GM06990 (cell line): ENCODE measurements at regions not wholly inside any gene's neighbourhood (a gene's known extent, or its start where the extent isn't known, plus 50 kb on each side); places are given as distances from the start of the nearest gene placed in this dataset.

Experiments
- DNase-seq: peaks from one replicate; pipeline ENCODE4 v3.0.0-alpha.2; 2011; ENCODE audit not compliant: insufficient read length; ENCODE audit errors: extremely low read depth
- H3K27me3 ChIP-seq: replicated peaks from 2 replicates; pipeline ENCODE4 v1.6.0; 2011; ENCODE audit warnings: low read length; ENCODE audit not compliant: control insufficient read depth, insufficient read depth
- H3K36me3 ChIP-seq: 2 replicates; pipeline ENCODE4 v1.5.1; 2011; ENCODE audit warnings: low read length; ENCODE audit not compliant: control insufficient read depth, insufficient read depth
- H3K4me3 ChIP-seq: replicated peaks from 2 replicates; pipeline ENCODE4 v1.5.1; 2011; ENCODE audit warnings: low read depth, mild to moderate bottlenecking, control low read depth, low read length
- CTCF ChIP-seq: IDR thresholded peaks from 2 replicates; pipeline ENCODE4 v1.5.1; 2011; ENCODE audit warnings: low read length, control low read depth, mild to moderate bottlenecking, inconsistent platforms; ENCODE audit not compliant: insufficient read depth, poor library complexity, severe bottlenecking

- no peak for DNase-seq
- Histone ChIP-seq H3K4me3 (no peak overlapping the region), H3K27me3 (no peaks in the 10 kb centered on the region), H3K36me3 (no peaks in the 10 kb centered on the region)
- no peak for TF ChIP-seq CTCF
Observed at GRCh38 chr13:111515307-111515617, 194.8 kb downstream of the TEX29 start.

DNA sequence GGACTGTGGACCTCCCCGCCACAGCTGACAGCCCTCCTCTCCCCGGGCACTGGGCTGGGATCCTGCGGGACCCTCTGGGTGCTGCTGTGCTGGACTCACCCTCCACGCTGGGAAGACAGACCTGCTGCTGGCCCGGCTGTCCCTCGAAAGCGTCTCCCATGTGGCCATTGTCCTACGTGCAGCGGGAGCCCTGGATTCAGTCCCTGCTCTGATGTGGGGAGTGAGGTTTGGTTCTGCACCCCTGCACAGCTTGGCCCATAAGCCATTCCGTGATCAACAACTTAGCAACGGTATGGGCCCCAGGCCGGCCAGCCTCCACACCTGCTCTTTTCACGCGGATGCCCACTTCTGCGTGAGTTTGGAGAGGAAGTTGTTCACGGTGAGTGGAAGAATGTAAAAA is 195.2 kb downstream of the TEX29 start:
- no peaks in the 10 kb centered on the region for H3K27me3 ChIP-seq
- no peak overlapping the region for H3K4me3 ChIP-seq
- DNase-seq: no peak
- H3K36me3 ChIP-seq: no peaks in the 10 kb centered on the region
- no peak for TF ChIP-seq CTCF

- Histone ChIP-seq H3K4me3 (no peak overlapping the region), H3K36me3 (no peaks in the 10 kb centered on the region), H3K27me3 (no peaks in the 10 kb centered on the region)
- DNase-seq: no peak
- no peak for TF ChIP-seq CTCF
Observed at GRCh38 chr13:111516712-111517640, 196.5 kb downstream of the TEX29 start.

DNA sequence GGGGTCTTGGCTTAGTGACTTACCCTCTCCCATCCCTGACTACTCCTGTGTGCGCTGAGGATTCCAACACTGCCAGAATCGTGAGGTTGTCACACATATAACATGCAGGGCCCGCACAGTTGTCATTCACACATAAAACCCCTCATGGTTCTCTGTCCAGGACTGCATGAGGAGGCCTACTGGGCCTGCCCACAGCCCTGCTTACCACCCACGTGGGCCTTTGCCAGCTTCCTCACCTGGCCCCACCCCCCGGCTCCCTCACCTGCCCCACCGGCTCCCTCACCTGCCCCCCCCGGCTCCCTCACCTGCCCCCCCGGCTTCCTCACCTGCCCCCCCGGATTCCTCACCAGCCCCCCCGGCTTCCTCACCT is 197.2 kb downstream of the TEX29 start:
- no peaks in the 10 kb centered on the region for H3K36me3 ChIP-seq
- TF ChIP-seq CTCF: no peak
- H3K27me3 ChIP-seq: no peaks in the 10 kb centered on the region
- H3K4me3 ChIP-seq: no peak overlapping the region
- no peak for DNase-seq

DNA sequence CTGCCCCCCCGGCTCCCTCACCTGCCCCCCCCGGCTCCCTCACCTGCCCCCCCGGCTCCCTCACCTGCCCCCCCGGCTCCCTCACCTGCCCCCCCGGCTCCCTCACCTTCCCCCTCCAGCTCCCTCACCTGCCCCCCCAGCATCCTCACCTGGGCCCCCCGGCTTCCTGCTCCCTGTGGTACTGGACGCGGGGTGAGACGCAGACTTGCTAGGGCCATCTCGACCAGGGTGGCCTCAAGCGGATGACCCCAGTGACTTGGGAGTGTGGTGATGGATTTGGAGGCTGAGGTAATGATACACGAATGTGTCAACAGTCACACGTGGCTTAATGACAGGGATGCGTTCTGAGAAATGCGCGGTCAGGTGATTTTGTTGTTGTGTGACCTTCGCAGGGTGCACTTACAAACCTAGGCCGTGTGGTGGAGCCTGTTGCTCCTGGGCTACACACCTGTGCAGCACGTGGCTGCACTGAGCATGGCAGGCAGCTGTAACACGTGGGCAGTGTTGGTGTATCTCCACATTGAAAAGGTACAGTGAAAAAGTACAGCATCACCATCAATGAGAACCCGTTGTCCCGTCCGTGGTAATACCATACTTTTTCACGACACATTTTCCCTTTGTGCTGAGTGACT is 197.8 kb downstream of the TEX29 start:
- Histone ChIP-seq H3K27me3 (no peaks in the 10 kb centered on the region), H3K4me3 (no peak overlapping the region), H3K36me3 (no peaks in the 10 kb centered on the region)
- DNase-seq: no peak
- TF ChIP-seq CTCF: no peak
